Ovary (tissue), 3 donors: ENCODE measurements at regions not wholly inside any gene's neighbourhood (a gene's known extent, or its start where the extent isn't known, plus 50 kb on each side); places are given as distances from the start of the nearest gene placed in this dataset.

Experiments used
- CTCF ChIP-seq, 3 donors: fragments of 450-650 bp in 2 of 3; fragments of 200-600 bp in 1 of 3; IDR thresholded peaks; one replicate each; pipeline versions ENCODE4 v1.5.1 to v1.8.0; 2016 to 2022; ENCODE audit warnings: antibody characterized with exemption in 3 of 3, mild to moderate bottlenecking in 1 of 3
- EP300 ChIP-seq: sonication (generic); formaldehyde crosslinking; IDR thresholded peaks from one replicate; pipeline ENCODE4 v1.6.1; 2017; ENCODE audit warnings: antibody characterized with exemption
- POLR2A ChIP-seq: fragments of 450-650 bp; IDR thresholded peaks from one replicate; pipeline ENCODE4 v1.6.1; 2017; ENCODE audit warnings: antibody characterized with exemption, mild to moderate bottlenecking, moderate library complexity
- donor health status: DM: no; HTN: no; CAD: no.

GRCh38 chr19:31834070-31834469, 484.8 kb upstream of the TSHZ3 start:
- TF ChIP-seq POLR2A, result no peak
- no peak for TF ChIP-seq CTCF (IDR thresholded peaks at IDR 0.05)
- TF ChIP-seq EP300, result no peak
